ENCODE measurements at regions not wholly inside any gene's neighbourhood (a gene's known extent, or its start where the extent isn't known, plus 50 kb on each side); places are given as distances from the start of the nearest gene placed in this dataset.
"Not testable (repeated sequence)": the region's sequence is repeated elsewhere in the genome, so short reads cannot be mapped to it uniquely, and the experiment has no call there.

- TF ChIP-seq CTCF (conservative IDR thresholded peaks at IDR 0.05), result no peak
- no peak overlapping the region for H3K27ac ChIP-seq
These were observed 61.1 kb upstream of the KCNK12 start for GRCh38 chr2:47631792-47632398.

- no peak for TF ChIP-seq CTCF (conservative IDR thresholded peaks at IDR 0.05)
- H3K27ac ChIP-seq, result no peak overlapping the region
These were observed 60.5 kb upstream of the KCNK12 start for GRCh38 chr2:47631306-47631705.

GRCh38 chr2:47629501-47630460 lies 59.0 kb upstream of the KCNK12 start:
- no peak overlapping the region for H3K27ac ChIP-seq
- TF ChIP-seq CTCF (conservative IDR thresholded peaks at IDR 0.05), result no peak

DNA sequence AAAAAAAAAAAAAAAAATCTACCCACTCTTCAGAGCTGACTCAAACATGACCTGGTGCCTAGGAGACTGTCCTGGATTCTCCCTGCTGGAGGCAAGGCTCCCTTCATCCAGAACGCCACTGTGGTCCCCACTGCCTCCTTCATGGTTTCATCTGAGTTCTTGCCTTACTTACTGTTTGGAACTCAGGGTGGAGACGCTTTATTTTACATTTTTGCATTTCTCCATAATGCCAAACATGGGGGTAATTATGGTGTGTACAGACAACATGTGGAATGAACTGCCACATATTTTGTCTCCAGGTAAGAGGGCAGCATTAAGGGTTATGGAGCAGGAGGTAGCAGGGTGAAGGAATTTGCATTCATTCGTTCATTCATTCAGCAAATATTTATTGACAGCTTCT lies 58.1 kb upstream of the KCNK12 start:
- no peak overlapping the region for H3K27ac ChIP-seq
- TF ChIP-seq CTCF (conservative IDR thresholded peaks at IDR 0.05), result no peak

- H3K27ac ChIP-seq, result no peak overlapping the region
- TF ChIP-seq CTCF (conservative IDR thresholded peaks at IDR 0.05), result no peak
These were observed 55.9 kb upstream of the KCNK12 start for GRCh38 chr2:47626664-47627063.

GRCh38 chr2:47623140-47623539 lies 52.4 kb upstream of the KCNK12 start:
- H3K27ac ChIP-seq, result not testable (repeated sequence)

- no peak for TF ChIP-seq CTCF (conservative IDR thresholded peaks at IDR 0.05)
- no peak overlapping the region for H3K27ac ChIP-seq
These were observed 50.1 kb upstream of the KCNK12 start for GRCh38 chr2:47620770-47621437.
